Mesodermal cell (in vitro differentiated cells): ENCODE measurements at regions not wholly inside any gene's neighbourhood (a gene's known extent, or its start where the extent isn't known, plus 50 kb on each side); places are given as distances from the start of the nearest gene placed in this dataset.
"Not testable (repeated sequence)": the region's sequence is repeated elsewhere in the genome, so short reads cannot be mapped to it uniquely, and the experiment has no call there.

Experiments used
- H3K27ac ChIP-seq: 2 replicates; pipeline ENCODE4 v1.7.0; 2013; ENCODE audit warnings: mild to moderate bottlenecking, low read depth, low read length, moderate library complexity; ENCODE audit not compliant: severe bottlenecking
- H3K36me3 ChIP-seq: 2 replicates; pipeline ENCODE4 v1.7.1; 2013; ENCODE audit warnings: mild to moderate bottlenecking, low read length, moderate library complexity; ENCODE audit not compliant: control insufficient read depth, insufficient read depth
- H3K4me1 ChIP-seq: one replicate; pipeline ENCODE4 v1.7.1; 2013; ENCODE audit warnings: mild to moderate bottlenecking, low read length; ENCODE audit not compliant: insufficient read depth, control insufficient read depth, poor library complexity, severe bottlenecking
- H3K4me3 ChIP-seq: 2 replicates; pipeline ENCODE4 v1.7.0; 2013; ENCODE audit warnings: low read length, control low read depth, mild to moderate bottlenecking; ENCODE audit not compliant: insufficient read depth, poor library complexity, severe bottlenecking; ENCODE audit errors: extremely low read depth
- H3K9me3 ChIP-seq: 2 replicates; pipeline ENCODE4 v1.7.1; 2013; ENCODE audit warnings: mild to moderate bottlenecking, low read length, moderate library complexity; ENCODE audit not compliant: control insufficient read depth
- WGBS, 2 experiments: methylation state at CpG; one replicate each; pipeline ENCODE4 v1.1.5; 2013; ENCODE audit warnings: missing lambda C conversion rate in 2 of 2; ENCODE audit not compliant: insufficient coverage in 2 of 2; 5-methylcytosine and 5-hydroxymethylcytosine counted together

DNA sequence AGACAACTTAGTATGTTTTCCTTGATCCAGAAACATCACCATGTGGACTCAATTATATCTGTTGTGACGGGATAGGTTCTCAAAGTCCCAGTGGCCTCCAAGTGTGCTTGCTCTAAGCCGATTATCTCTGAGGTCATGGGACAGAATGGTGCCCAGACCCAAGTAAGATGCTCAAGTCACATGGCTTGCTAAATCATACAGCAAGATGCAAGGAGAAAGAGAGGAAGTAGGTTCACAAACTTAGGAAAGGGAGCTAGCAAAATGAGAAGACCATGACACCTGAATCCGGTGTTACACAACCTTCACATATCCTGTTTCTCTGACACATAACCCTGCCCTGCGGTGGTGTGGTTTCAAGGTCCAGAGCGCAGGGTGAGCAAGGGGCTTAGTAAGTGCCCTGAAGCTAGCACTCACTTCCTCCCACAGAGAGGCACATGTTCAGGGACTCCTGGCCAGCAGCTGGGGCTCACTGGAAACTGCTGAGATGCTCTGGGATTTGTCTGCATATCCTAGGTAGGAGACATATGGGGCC, 590.9 kb upstream of the ANKRD30A start:
- H3K4me1 ChIP-seq: peaks cover 8% of the 10 kb centered on the region
- WGBS, 2 experiments: 83 to 100% methylated on average over 2 to 3 of the region's 5 CpGs
- no peak overlapping the region for H3K4me3 ChIP-seq
- no peaks in the 10 kb centered on the region for H3K36me3 ChIP-seq
- H3K9me3 ChIP-seq: peaks cover 5% of the 10 kb centered on the region
- H3K27ac ChIP-seq: no peak overlapping the region

DNA sequence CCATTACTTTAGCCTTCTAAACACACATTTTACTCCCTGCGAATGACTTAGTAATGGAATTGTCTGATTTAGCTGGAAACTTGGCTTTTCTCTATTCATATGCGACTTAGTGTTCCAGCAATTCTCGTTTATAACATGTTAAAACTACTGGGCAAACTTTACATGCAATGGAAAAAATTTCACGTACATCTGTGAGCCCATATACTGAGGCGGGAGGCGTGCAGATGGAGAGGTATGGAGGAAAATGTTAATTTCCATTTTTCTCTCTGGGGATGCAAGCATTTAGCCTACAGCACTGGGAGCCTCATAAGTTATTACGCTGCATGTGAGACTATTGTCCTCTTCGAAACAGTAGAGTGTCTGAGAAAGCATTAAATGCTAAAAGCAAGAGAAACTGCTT, 591.5 kb upstream of the ANKRD30A start:
- H3K4me3 ChIP-seq: no peak overlapping the region
- 92 to 95% methylated on average over 5 to 6 of the region's 8 CpGs for WGBS, 2 experiments
- peaks cover 5% of the 10 kb centered on the region for H3K9me3 ChIP-seq
- H3K27ac ChIP-seq: no peak overlapping the region
- no peaks in the 10 kb centered on the region for H3K36me3 ChIP-seq
- peaks cover 5% of the 10 kb centered on the region for H3K4me1 ChIP-seq

DNA sequence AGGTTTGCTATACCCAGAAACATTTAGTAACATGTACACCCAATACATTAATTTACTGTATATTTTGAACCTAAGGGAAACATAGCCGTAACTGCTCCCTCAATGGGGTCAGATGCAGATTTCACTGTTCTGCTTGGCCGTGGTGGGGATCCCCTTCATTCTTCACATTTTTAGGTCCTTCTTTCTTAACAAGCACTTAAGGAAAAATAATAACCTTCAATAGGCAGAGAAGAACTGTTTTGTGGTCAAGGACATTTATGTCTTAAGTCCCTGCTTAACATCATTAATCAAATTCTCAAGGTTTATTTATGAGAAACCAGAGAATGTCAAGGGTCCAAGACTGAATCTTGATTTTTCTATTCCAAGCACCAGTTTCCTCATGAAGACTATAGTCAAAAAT, 592.1 kb upstream of the ANKRD30A start:
- WGBS, 2 experiments: 86% methylated on average over 2 of the region's 2 CpGs; no CpG with 5 or more reads in 1 of the 2 experiments
- H3K4me1 ChIP-seq: no peaks in the 10 kb centered on the region
- H3K9me3 ChIP-seq: peaks cover 5% of the 10 kb centered on the region
- H3K36me3 ChIP-seq: no peaks in the 10 kb centered on the region
- H3K27ac ChIP-seq: no peak overlapping the region
- no peak overlapping the region for H3K4me3 ChIP-seq

DNA sequence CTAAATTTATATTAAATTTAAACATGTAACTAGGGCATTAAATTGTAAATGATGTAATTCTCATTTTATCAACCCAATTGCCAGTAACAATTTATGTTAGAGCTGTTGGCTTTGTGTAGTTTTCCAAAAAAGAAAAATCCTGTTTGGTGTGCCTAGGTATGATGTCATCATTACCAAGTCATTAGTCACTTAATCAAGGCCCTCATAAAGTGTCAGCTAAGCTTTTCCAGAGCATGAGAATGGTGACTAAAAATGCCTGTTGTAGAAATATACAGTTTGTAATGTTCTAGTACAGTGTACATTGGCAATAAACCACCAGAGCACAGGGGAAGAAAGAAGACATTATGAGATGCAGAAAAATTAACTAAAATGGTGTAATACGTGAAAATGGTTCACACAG, 593.8 kb upstream of the ANKRD30A start:
- no peaks in the 10 kb centered on the region for H3K36me3 ChIP-seq
- H3K9me3 ChIP-seq: peaks cover 5% of the 10 kb centered on the region
- 88 to 100% methylated on average over 1 of the region's 1 CpG for WGBS, 2 experiments
- H3K4me1 ChIP-seq: no peaks in the 10 kb centered on the region
- no peak overlapping the region for H3K27ac ChIP-seq
- no peak overlapping the region for H3K4me3 ChIP-seq

DNA sequence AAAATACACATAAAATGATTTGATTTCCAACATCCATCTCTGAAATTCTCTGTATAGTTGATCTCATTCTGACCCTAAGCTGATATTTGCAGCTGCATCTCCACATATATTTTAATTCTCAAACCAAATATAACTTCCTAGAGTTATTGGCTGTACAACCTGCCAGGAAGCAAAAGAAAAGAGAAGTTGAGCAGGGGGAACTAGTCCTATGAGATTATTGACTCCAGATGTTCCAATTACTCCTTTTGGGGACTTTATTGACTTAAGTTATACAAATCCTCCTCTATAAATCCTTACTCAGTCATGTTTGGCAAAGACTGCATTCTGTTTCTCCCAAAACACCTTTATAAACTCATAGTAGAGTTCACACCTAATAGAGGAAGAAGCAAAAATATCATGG, 599.4 kb upstream of the ANKRD30A start:
- Histone ChIP-seq H3K36me3 (no peaks in the 10 kb centered on the region), H3K9me3 (peaks cover 5% of the 10 kb centered on the region), H3K27ac (no peak overlapping the region), H3K4me3 (no peak overlapping the region), H3K4me1 (no peaks in the 10 kb centered on the region)

DNA sequence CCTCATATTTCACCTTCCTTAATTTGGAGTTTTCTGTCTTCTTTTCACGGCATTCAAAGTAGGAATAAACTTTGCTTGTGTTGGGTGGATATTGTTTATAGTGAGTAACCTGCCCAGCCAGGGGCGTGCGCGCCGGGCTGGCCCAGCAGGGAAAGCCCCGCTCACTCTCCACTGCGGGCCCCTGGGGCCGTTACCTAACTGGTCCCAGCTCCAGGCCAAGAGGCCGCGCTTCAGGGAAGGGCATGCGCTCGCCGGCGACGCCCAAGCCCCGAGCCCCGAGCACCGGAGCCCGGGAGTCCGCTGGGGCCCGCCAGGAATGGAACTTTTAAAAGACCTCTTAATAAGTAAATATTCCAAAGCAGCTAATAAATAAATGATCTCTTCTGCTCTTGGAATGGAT, 601.3 kb upstream of the ANKRD30A start:
- H3K36me3 ChIP-seq, H3K27ac ChIP-seq, H3K4me3 ChIP-seq, H3K9me3 ChIP-seq, H3K4me1 ChIP-seq: not testable (repeated sequence)
- 98 to 100% methylated on average over 4 to 10 of the region's 21 CpGs for WGBS, 2 experiments

DNA sequence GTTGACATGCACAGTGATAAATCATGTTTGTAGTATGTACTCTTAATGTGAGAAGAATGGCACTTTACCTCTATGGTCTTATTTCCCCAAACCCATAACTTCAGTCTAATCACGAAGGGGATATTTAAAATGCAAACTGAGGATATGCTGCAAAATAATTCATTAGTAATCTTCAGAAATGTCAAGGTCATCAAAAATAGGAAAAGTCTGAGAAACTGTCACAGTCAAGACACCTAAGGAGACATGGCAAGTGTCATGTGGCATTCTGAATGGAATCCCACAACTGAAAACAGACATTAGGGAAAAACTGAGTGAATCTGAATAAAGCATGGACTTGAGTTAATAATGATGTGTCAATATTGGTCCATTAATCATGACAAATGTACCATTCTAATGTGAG, 605.5 kb upstream of the ANKRD30A start:
- no peak overlapping the region for H3K4me3 ChIP-seq
- H3K36me3 ChIP-seq: no peaks in the 10 kb centered on the region
- no CpG with 5 or more reads among the region's 1 CpG for WGBS, 2 experiments
- no peaks in the 10 kb centered on the region for H3K4me1 ChIP-seq
- H3K27ac ChIP-seq: no peak overlapping the region
- no peaks in the 10 kb centered on the region for H3K9me3 ChIP-seq

DNA sequence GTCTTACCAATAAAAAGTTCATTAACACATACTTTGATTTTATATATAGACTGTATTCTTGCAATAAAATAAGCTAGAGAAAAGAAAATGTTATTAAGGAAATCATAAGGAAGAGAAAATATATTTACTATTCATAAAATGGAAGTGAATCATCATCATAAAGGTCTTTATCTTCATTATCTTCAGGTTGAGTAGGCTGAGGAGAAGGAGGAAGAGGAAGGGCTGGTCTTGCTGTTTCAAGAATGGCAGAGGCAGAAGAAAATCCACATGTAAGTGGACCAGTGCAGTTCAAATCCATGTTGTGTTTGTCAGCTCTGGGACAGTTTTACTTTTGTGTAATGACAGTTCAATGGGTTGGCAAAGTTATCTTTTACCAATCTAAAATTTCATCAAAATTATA, 609.1 kb upstream of the ANKRD30A start:
- Histone ChIP-seq H3K27ac (no peak overlapping the region), H3K4me3 (no peak overlapping the region), H3K4me1 (no peaks in the 10 kb centered on the region), H3K9me3 (no peaks in the 10 kb centered on the region), H3K36me3 (no peaks in the 10 kb centered on the region)

DNA sequence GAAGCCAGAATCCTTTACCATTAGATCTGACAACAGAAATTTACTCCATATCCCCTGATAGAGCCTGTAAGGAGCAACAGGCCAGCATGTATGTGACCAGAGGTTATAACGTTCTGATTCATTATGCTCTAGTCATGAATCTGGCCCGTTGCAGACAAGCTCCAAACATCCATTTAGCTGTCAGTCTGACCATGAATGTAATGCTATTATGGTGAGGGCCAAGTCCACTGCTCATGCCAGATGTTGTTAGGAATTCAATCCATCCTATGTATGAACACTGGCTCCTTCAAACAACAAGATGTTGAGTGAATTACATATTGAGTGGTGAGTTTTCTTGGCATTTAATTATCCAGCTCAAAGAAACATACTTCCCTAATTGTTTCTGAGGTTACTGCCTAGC, 610.1 kb upstream of the ANKRD30A start:
- H3K27ac ChIP-seq: no peak overlapping the region
- WGBS, 2 experiments: 63 to 80% methylated on average over 1 to 2 of the region's 2 CpGs
- H3K36me3 ChIP-seq: no peaks in the 10 kb centered on the region
- no peaks in the 10 kb centered on the region for H3K4me1 ChIP-seq
- H3K9me3 ChIP-seq: no peaks in the 10 kb centered on the region
- no peak overlapping the region for H3K4me3 ChIP-seq

DNA sequence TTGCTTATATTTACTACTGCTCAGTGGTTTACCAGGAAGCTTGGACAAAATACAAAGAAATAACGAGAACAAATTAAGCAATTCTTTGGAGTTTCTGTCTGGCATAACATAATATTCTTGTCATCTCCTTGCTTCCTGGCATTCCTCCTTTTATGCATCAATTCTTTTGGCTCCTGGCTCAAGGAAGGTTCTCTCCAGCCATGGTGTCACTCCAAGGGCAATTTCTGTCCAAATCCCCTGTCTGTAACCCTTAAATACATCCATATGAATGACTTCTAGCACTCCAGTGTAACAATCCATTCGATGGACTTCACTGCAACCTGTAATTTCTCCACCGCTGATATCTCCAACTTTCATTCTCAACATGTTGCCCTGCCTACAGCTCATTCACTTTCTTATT, 617.7 kb upstream of the ANKRD30A start:
- Histone ChIP-seq H3K4me1 (no peaks in the 10 kb centered on the region), H3K4me3 (no peak overlapping the region), H3K36me3 (no peaks in the 10 kb centered on the region), H3K9me3 (no peaks in the 10 kb centered on the region), H3K27ac (no peak overlapping the region)
- 74 to 86% methylated on average over 3 of the region's 3 CpGs for WGBS, 2 experiments

DNA sequence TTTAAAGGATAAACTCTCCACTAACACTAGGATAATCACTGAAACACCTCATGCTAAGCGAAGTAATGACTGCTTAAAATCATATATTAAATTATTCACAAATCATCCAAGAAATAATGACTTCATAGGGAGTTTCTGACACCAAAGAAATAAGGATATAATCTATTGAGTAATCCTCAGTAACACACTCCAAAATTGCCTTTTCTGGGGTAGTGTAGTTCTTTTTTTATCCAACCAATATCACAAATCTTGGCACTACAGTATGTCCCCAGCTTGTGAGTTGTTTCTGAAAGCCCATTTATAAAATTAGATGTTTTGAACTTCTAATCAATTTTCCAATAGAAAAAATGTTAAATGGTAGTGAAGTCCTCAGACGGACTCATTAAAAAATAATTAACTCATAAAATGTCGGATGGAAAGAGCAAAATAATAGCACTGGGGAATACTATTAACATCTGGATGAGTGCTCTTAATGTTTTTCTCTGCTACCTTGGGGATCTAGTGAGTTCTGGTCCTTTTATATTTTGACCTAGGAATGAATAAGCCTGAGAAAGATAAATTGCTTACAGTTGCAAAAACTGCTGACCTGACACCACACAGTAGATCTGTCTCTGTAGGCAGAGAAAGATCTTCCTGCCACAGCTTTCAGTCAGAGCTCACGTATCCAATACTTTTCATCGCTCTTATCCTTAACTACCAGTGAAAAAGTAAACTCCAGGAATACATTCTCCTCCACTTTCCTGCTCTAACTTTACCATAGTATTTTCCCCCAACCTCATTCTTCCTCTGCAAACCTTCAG, 618.5 kb upstream of the ANKRD30A start:
- Histone ChIP-seq H3K4me1 (no peaks in the 10 kb centered on the region), H3K9me3 (no peaks in the 10 kb centered on the region), H3K36me3 (no peaks in the 10 kb centered on the region), H3K27ac (no peak overlapping the region), H3K4me3 (no peak overlapping the region)
- WGBS, 2 experiments: 87 to 94% methylated on average over 2 to 3 of the region's 5 CpGs
